Retina (tissue), 1 donor: ENCODE measurements at regions not wholly inside any gene's neighbourhood (a gene's known extent, or its start where the extent isn't known, plus 50 kb on each side); places are given as distances from the start of the nearest gene placed in this dataset.
A peak's percentile ranks its signal among the peaks of the same experiment; 100 is the strongest.
"Not testable (repeated sequence)": the region's sequence is repeated elsewhere in the genome, so short reads cannot be mapped to it uniquely, and the experiment has no call there.

Source experiments
- DNase-seq: peaks from one replicate; pipeline ENCODE4 v3.0.0-alpha.2; 2016

GRCh38 chr21:18832950-18833349 lies 429.4 kb upstream of the TMPRSS15 start:
- no peak for DNase-seq

- not testable (repeated sequence) for DNase-seq
Observed at GRCh38 chr21:18834121-18834520, 430.5 kb upstream of the TMPRSS15 start.

GRCh38 chr21:18840239-18840638 lies 436.7 kb upstream of the TMPRSS15 start:
- no peak for DNase-seq

GRCh38 chr21:18857606-18858005 lies 454.0 kb upstream of the TMPRSS15 start:
- DNase-seq: not testable (repeated sequence)

- DNase-seq: no peak
Observed at GRCh38 chr21:18869104-18869503, 465.5 kb upstream of the TMPRSS15 start.

- DNase-seq: no peak
Observed at GRCh38 chr21:18877917-18878316, 474.3 kb upstream of the TMPRSS15 start.

GRCh38 chr21:18887922-18888602 lies 484.5 kb upstream of the TMPRSS15 start:
- no peak for DNase-seq

- no peak for DNase-seq
Observed at GRCh38 chr21:18893406-18893805, 489.8 kb upstream of the TMPRSS15 start.

GRCh38 chr21:18894387-18894786 lies 490.8 kb upstream of the TMPRSS15 start:
- no peak for DNase-seq

GRCh38 chr21:18899261-18899660 lies 495.7 kb upstream of the TMPRSS15 start:
- no peak for DNase-seq

- no peak for DNase-seq
Observed at GRCh38 chr21:18902660-18903059, 499.1 kb upstream of the TMPRSS15 start.

GRCh38 chr21:18907076-18907475 lies 503.5 kb upstream of the TMPRSS15 start:
- no peak for DNase-seq

- DNase-seq: no peak
Observed at GRCh38 chr21:18908641-18909040, 505.1 kb upstream of the TMPRSS15 start.

GRCh38 chr21:18913914-18914313 lies 510.3 kb upstream of the TMPRSS15 start:
- DNase-seq: no peak

GRCh38 chr21:18914570-18914969 lies 511.0 kb upstream of the TMPRSS15 start:
- no peak for DNase-seq

GRCh38 chr21:18917622-18918021 lies 514.0 kb upstream of the TMPRSS15 start:
- no peak for DNase-seq

GRCh38 chr21:18931237-18931636 lies 527.7 kb upstream of the TMPRSS15 start:
- DNase-seq: no peak

GRCh38 chr21:18937337-18937736 lies 533.8 kb upstream of the TMPRSS15 start:
- DNase-seq: no peak

GRCh38 chr21:18940791-18941190 lies 537.2 kb upstream of the TMPRSS15 start:
- no peak for DNase-seq

GRCh38 chr21:18950045-18950740 lies 546.6 kb upstream of the TMPRSS15 start:
- no peak for DNase-seq

GRCh38 chr21:18951271-18952038 lies 547.9 kb upstream of the TMPRSS15 start:
- DNase-seq: peak; percentile 59

- no peak for DNase-seq
Observed at GRCh38 chr21:18954441-18954844, 550.9 kb upstream of the TMPRSS15 start.

- DNase-seq: no peak
Observed at GRCh38 chr21:18959817-18960216, 556.2 kb upstream of the TMPRSS15 start.

GRCh38 chr21:18960306-18960705 lies 556.7 kb upstream of the TMPRSS15 start:
- DNase-seq: no peak
